DMS114 treated with DMSO at 0.1 percent for 48 hours (cell line): ENCODE measurements at regions not wholly inside any gene's neighbourhood (a gene's known extent, or its start where the extent isn't known, plus 50 kb on each side); places are given as distances from the start of the nearest gene placed in this dataset.
"Not testable (repeated sequence)": the region's sequence is repeated elsewhere in the genome, so short reads cannot be mapped to it uniquely, and the experiment has no call there.

Experiments used
- DNase-seq: peaks from one replicate; lab custom pipeline; 2025; ENCODE audit not compliant: unreplicated experiment; lab: John Stamatoyannopoulos, UW

GRCh38 chr1:96865731-96866685 lies 144.4 kb downstream of the PTBP2 start:
- DNase-seq = no peak

- no peak for DNase-seq
These were observed 151.2 kb downstream of the PTBP2 start for GRCh38 chr1:96872757-96873156.

DNA sequence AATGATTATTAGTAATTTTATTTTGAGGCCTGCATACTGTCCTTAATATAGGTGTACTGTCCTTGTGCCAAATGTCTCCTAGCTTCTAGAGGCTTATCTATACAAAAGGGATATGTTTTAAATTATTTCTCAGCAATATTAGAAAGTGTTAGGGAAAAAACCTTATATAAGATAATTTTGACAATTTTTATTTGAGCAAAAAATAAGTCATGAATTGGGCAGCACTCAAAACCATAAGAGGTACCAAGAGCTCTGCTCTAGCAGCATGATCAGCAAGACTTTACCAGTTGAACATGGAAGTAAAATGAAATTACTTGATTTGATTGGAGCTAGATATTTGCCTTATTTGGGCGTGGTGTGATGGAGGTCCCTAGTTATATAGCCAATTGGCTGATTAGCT lies 157.1 kb downstream of the PTBP2 start:
- no peak for DNase-seq

DNA sequence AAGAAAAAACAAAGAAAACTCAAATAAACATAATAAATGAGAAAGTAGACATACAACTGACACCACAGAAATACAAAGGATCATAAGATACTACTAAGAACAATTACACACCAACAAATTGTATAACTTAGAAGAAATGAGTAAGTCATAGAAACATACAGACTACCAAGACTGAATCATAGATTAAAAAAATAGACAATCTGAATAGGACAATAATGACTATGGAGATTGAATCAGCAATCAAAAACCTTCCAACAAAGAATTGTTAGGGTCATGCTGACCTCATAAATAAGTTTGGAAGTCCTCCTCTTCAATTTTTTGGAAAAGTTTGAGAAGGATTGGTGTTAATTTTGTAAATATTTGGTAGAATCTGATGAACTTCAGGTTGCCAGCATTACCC lies 159.0 kb downstream of the PTBP2 start:
- DNase-seq = no peak

GRCh38 chr1:96882096-96882495 lies 160.5 kb downstream of the PTBP2 start:
- no peak for DNase-seq

DNA sequence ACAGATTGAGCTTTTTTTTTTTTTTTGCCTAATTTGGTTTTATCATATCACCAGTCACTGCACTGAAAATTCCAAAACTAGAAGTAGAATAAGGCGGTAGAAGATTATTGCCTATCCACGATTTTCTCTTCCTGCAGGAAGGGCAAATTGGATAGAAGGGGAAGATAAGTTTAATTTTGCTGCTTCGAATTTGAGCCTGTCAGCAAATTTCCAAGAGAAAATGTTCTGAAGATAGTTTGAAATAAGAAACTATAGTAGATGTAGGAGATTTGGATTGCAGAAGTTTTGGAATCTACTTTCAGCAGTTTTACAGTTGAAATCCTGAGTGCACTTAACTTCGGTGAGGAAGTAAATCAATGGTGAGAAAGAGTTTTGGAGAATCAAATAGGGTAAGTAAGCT lies 164.9 kb downstream of the PTBP2 start:
- no peak for DNase-seq

GRCh38 chr1:96887501-96887900 lies 165.9 kb downstream of the PTBP2 start:
- DNase-seq = no peak

GRCh38 chr1:96901783-96902363 lies 180.3 kb downstream of the PTBP2 start:
- DNase-seq = no peak

DNA sequence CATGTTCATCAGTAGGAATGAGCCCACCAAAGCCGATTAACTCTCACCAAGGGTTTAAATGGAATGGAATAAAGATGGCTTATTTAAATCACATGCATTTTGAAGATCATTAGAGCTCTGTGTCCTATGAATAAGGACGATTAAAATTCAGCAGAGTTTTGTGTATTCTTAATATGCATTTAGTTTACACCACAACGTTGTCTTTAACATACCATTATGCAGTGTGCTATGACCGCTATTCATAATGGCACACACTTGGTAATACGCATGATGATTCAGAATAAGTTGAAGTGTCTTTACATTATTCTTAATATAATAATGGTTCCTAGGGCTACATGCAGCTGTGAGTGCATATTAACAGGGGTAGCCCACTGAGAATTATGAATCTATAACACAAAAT lies 190.7 kb downstream of the PTBP2 start:
- DNase-seq = no peak

DNA sequence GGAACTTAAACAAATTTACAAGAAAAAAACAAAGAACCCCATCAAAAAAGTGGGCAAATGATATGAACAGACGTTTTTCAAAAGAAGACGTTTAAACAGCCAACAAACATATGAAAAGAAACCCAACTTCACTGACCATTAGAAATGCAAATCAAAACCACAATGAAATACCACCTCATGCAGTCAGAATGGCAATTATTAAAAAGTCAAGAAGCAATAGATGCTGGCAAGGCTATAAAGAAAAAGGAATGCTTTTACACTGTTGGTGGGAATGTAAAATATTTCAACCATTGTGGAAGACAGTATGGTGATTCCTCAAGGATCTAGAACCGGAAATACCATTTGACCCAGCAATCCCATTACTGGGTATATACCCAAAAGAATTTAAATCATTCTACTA lies 194.1 kb downstream of the PTBP2 start:
- not testable (repeated sequence) for DNase-seq

- no peak for DNase-seq
These were observed 196.8 kb downstream of the PTBP2 start for GRCh38 chr1:96918406-96918805.

GRCh38 chr1:96922181-96922580 lies 200.6 kb downstream of the PTBP2 start:
- no peak for DNase-seq

DNA sequence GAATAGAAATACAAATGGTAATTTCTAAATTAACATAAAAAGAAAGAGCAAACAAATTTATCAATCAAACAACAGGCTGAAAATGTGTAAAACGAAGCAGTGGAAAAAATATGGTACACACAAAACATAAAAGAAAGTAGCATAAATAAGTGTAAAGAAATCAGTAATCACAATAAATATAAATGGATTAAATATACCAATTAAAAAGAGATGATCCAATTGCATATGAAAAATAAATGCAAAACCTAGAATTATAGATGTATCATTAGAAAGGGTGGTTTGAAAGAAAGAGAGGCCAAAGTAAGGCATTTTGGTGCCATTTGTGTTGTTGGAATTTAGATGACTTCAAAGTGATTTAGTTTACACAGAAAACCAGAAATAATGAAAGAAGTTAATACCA lies 202.2 kb downstream of the PTBP2 start:
- no peak for DNase-seq

- DNase-seq = no peak
These were observed 204.6 kb downstream of the PTBP2 start for GRCh38 chr1:96926176-96926575.

GRCh38 chr1:96927125-96927524 lies 205.5 kb downstream of the PTBP2 start:
- no peak for DNase-seq

DNA sequence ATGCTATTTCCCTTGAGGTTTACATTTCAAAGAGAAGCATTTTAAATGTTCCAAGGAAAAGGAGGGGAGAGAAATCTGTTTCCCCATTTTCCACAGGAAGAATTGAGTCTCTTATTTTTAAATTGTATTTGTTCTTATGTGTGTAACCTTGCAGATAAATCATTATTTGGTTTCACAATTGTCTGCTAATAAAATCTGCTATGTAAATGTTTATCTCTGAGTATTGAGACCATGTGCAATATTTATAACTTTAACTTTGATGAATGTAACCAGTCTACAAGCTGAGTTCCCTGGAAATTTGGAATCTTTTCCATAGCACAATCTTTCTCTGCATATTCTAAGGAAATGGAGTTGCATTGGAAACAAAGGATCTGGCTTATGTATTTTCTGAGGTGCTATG lies 209.6 kb downstream of the PTBP2 start:
- DNase-seq = no peak

DNA sequence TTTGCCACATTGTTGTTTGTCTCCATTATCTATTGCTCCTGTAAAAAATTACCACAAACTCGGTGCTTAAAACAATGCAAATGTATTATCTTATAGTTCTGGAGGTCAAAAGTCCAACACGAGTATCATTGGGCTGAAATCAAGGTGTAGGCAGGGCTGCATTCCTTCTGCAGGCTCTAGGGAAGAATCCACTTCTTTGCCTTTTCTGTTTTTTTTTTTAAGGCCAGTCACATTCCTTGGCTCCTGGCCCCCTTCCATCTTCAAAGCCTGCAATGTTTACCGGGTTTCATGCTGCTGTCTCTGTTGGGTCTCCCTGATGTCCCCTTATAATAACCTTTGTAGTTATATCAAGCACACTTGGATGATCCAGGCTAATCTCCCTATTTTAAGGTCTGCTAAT lies 212.7 kb downstream of the PTBP2 start:
- DNase-seq = no peak

DNA sequence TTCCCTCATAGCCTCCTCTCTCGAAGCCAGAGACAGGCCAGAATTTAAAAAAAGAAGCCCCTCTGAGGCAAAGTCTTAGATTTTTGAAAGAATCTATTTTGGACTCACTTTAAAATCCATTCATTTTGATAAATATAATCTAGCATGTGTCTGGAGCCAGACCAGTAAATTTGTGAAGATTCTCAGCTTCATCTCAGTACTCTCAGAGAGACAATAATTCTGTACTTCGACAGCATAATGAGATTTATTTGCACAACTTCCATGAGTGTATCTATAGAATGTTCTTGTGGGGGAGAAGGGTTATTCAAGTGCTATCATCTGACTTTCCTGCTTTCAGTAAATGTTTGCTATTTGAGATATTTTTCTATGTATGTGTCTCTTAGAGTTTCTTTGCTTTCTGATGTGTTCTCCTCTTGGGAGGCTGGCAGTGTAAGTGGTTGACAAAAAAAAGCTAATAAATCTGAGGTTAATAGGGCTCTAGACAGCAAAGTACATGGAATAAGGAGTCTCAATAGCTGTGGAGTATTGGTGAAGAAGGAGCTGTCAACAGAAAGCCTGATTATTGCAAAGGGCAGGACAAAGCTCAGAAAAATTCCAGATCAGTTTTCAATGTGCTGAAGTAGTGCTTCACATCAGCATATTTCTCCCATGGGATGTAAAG lies 223.0 kb downstream of the PTBP2 start:
- no peak for DNase-seq

DNA sequence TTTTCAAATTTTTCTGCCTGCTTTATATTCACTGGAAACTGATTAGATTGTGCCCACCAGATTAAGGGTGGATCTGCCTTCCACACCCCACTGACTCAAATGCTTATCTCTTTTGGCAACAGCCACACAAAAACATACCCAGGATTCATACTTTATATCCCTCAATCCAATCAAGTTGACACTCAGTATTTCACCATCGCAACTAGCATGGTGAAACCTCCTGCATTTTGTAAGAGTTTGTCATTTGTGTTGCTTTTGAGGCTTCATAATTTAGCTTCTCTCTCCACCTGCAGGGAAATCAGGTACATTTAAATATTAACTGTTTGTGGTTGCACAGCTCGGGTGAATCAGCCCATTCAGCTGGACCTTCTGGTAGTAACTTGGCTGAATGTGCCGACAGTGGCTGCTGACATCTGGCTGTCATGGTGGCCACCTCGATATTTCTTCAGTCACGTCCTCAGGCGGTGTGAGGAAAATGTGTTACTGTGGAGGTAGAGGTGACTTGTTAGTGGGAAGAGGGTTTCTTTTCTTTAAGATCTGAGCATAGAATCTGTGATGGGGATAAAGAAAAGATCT lies 224.0 kb downstream of the PTBP2 start:
- DNase-seq = no peak

GRCh38 chr1:96955307-96956012 lies 233.9 kb downstream of the PTBP2 start:
- no peak for DNase-seq

DNA sequence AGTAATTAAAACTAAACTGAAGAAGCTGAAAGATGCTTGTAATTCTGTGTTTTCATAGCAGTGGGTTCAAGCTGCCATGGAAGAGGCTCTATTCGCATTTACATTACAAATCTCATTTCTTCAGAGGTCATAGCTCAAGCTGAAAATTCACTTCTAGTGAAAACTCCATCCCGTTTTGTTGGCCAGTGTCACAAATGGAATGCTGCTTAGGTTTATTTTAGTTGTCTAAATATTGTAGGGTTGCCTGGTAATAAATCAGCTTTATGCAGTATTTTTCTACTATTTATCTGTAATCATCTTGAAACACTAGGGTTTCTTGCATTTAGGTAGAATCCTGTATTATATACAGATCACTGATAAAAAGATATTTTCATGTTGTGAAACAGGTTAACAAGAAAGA lies 240.6 kb downstream of the PTBP2 start:
- no peak for DNase-seq
